ENCODE measurements at regions not wholly inside any gene's neighbourhood (a gene's known extent, or its start where the extent isn't known, plus 50 kb on each side); places are given as distances from the start of the nearest gene placed in this dataset.

- no peak overlapping the region for H3K27ac ChIP-seq
- DNase-seq (no peak), ATAC-seq (no peak)
- TF ChIP-seq CTCF (IDR thresholded peaks at IDR 0.05), result no peak
- H3K9me3 ChIP-seq, result no peaks in the 10 kb centered on the region
- H3K27me3 ChIP-seq (ENCODE audit: low read depth), result no peaks in the 10 kb centered on the region
- H3K4me3 ChIP-seq, result no peak overlapping the region
- no peaks in the 10 kb centered on the region for H3K4me1 ChIP-seq
- no peaks in the 10 kb centered on the region for H3K36me3 ChIP-seq
- intact Hi-C loops (cut with DNase I), result no loop called here
Observed at GRCh38 chr20:7108929-7109328, 341.4 kb downstream of the BMP2 start.

GRCh38 chr20:7113577-7114466 lies 346.3 kb downstream of the BMP2 start:
- Histone ChIP-seq H3K9me3 (no peaks in the 10 kb centered on the region), H3K27me3 (ENCODE audit: low read depth) (no peaks in the 10 kb centered on the region), H3K27ac (no peak overlapping the region), H3K36me3 (no peaks in the 10 kb centered on the region), H3K4me1 (no peaks in the 10 kb centered on the region), H3K4me3 (no peak overlapping the region)
- TF ChIP-seq CTCF (IDR thresholded peaks at IDR 0.05), result peak; percentile 34
- ATAC-seq (peak in 1 of 2 donors; percentile 75), DNase-seq (no peak)
- intact Hi-C loops (cut with DNase I), result no loop called here

GRCh38 chr20:7123457-7123856 lies 356.0 kb downstream of the BMP2 start:
- Histone ChIP-seq H3K27me3 (ENCODE audit: low read depth) (no peaks in the 10 kb centered on the region), H3K4me3 (no peak overlapping the region), H3K4me1 (no peaks in the 10 kb centered on the region), H3K27ac (no peak overlapping the region), H3K36me3 (no peaks in the 10 kb centered on the region), H3K9me3 (no peaks in the 10 kb centered on the region)
- TF ChIP-seq CTCF (IDR thresholded peaks at IDR 0.05), result no peak
- intact Hi-C loops (cut with DNase I), result no loop called here
- no peak for DNase-seq
- ATAC-seq, result no peak

- no peaks in the 10 kb centered on the region for H3K27me3 ChIP-seq (ENCODE audit: low read depth)
- H3K4me1 ChIP-seq, result no peaks in the 10 kb centered on the region
- H3K27ac ChIP-seq, result no peak overlapping the region
- no peak for TF ChIP-seq CTCF (IDR thresholded peaks at IDR 0.05)
- intact Hi-C loops (cut with DNase I), result no loop called here
- H3K4me3 ChIP-seq, result no peak overlapping the region
- no peaks in the 10 kb centered on the region for H3K36me3 ChIP-seq
- ATAC-seq (no peak), DNase-seq (no peak)
- H3K9me3 ChIP-seq, result no peaks in the 10 kb centered on the region
Observed at GRCh38 chr20:7124120-7124519, 356.6 kb downstream of the BMP2 start.

GRCh38 chr20:7136886-7137285 lies 369.4 kb downstream of the BMP2 start:
- intact Hi-C loops (cut with DNase I), result no loop called here
- ATAC-seq, result no peak
- no peak for TF ChIP-seq CTCF (IDR thresholded peaks at IDR 0.05)
- no peak overlapping the region for H3K27ac ChIP-seq
- H3K36me3 ChIP-seq, result no peaks in the 10 kb centered on the region
- no peak for DNase-seq
- no peaks in the 10 kb centered on the region for H3K4me1 ChIP-seq
- no peak overlapping the region for H3K4me3 ChIP-seq
- no peaks in the 10 kb centered on the region for H3K27me3 ChIP-seq (ENCODE audit: low read depth)
- no peaks in the 10 kb centered on the region for H3K9me3 ChIP-seq
